ENCODE measurements at regions not wholly inside any gene's neighbourhood (a gene's known extent, or its start where the extent isn't known, plus 50 kb on each side); places are given as distances from the start of the nearest gene placed in this dataset.
"Not testable (repeated sequence)": the region's sequence is repeated elsewhere in the genome, so short reads cannot be mapped to it uniquely, and the experiment has no call there.

DNA sequence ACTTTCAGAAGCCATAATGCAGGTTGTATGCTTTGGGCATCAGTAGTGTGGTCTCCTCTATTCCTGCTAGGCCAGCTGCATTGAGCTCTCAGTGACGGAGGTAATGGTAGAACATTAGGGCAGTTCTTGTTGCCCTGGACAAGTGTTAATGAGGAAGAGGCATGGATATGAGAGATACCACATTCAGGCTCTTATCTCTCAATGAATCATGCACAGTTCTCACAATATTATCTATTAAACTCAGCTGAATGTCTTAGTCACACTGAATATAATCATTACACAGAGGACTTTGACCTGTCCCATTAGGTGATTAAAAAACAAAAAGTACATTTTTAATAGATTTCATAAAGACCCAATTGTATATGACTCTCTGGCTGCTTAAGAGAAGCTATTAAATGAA is 76.6 kb upstream of the SSBP2 start:
- Histone ChIP-seq H3K4me1 (ENCODE audit: insufficient read depth, low read length, poor library complexity, severe bottlenecking) (no peaks in the 10 kb centered on the region), H3K4me2 (ENCODE audit: low read length) (no peak overlapping the region), H2AFZ (ENCODE audit: low read length) (no peak overlapping the region), H3K36me3 (ENCODE audit: insufficient read depth, low read length) (no peaks in the 10 kb centered on the region), H4K20me1 (ENCODE audit: insufficient read depth, low read length) (no peaks in the 10 kb centered on the region), H3K27ac (ENCODE audit: low read depth, low read length, poor library complexity, severe bottlenecking) (no peak overlapping the region), H3K9me2 (ENCODE audit: insufficient read depth, low read length) (no peaks in the 10 kb centered on the region), H3K9me3 (ENCODE audit: low read length) (no peaks in the 10 kb centered on the region), H3K79me2 (ENCODE audit: insufficient read depth, low read depth, low read length) (no peaks in the 10 kb centered on the region), H3K4me3 (ENCODE audit: low read depth, low read length, poor library complexity, severe bottlenecking) (no peak overlapping the region)
- CTCF ChIA-PET (ENCODE audit: unreplicated experiment): no interaction called here
- TF ChIP-seq, protein P1, sequence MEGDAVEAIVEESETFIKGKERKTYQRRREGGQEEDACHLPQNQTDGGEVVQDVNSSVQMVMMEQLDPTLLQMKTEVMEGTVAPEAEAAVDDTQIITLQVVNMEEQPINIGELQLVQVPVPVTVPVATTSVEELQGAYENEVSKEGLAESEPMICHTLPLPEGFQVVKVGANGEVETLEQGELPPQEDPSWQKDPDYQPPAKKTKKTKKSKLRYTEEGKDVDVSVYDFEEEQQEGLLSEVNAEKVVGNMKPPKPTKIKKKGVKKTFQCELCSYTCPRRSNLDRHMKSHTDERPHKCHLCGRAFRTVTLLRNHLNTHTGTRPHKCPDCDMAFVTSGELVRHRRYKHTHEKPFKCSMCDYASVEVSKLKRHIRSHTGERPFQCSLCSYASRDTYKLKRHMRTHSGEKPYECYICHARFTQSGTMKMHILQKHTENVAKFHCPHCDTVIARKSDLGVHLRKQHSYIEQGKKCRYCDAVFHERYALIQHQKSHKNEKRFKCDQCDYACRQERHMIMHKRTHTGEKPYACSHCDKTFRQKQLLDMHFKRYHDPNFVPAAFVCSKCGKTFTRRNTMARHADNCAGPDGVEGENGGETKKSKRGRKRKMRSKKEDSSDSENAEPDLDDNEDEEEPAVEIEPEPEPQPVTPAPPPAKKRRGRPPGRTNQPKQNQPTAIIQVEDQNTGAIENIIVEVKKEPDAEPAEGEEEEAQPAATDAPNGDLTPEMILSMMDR (conservative IDR thresholded peaks at IDR 0.05; ENCODE audit: low read length): no peak
- TF ChIP-seq EZH2phosphoT487 (IDR thresholded peaks at IDR 0.05; ENCODE audit: borderline replicate concordance, low read depth, low read length): no peak
- BruUV-seq (replicated peaks): no TSS peak
- POLR2A ChIA-PET: interaction anchor here (0.7 to 1.2 kb wide), 3 partner anchors 11 to 30 kb away, joined by 3 to 7 read pairs (median 5); no protein-coding TSS in a partner anchor
- DNase-seq (ENCODE audit: low spot score): no peak
- intact Hi-C loops (cut with micrococcal nuclease; ENCODE audit: unreplicated experiment): no loop called here

DNA sequence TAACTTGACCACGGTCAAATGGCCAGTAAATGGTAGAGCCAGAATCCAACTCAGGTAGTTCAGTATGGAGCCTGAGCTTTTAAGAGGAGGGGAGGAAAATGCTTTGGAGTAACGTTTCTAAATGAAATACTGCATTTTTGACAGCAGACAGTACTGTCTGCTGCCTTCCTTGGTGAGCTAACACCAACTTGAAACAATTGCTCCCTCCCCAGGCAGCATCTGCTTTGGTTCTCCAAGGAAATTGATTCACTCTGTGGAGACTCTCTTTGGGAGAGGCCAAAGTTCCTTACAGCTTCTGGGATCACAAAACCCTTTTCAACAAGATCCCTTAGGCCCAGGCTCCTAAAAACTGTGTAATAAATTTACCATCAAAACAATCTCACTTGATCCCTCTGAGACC is 75.2 kb upstream of the SSBP2 start:
- BruUV-seq (replicated peaks): no TSS peak
- no peaks in the 10 kb centered on the region for H3K79me2 ChIP-seq (ENCODE audit: insufficient read depth, low read depth, low read length)
- ChIA-PET CTCF (ENCODE audit: unreplicated experiment) (no interaction called here), POLR2A (interaction anchor here (0.7 to 1.5 kb wide), 3 partner anchors 13 to 87 kb away, joined by 3 to 5 read pairs (median 3); no protein-coding TSS in a partner anchor)
- no peak overlapping the region for H3K4me2 ChIP-seq (ENCODE audit: low read length)
- H4K20me1 ChIP-seq (ENCODE audit: insufficient read depth, low read length): no peaks in the 10 kb centered on the region
- TF ChIP-seq, protein P1 (conservative IDR thresholded peaks at IDR 0.05; ENCODE audit: low read length): no peak
- TF ChIP-seq EZH2phosphoT487 (IDR thresholded peaks at IDR 0.05; ENCODE audit: borderline replicate concordance, low read depth, low read length): no peak
- H3K4me1 ChIP-seq (ENCODE audit: insufficient read depth, low read length, poor library complexity, severe bottlenecking): no peaks in the 10 kb centered on the region
- no peaks in the 10 kb centered on the region for H3K36me3 ChIP-seq (ENCODE audit: insufficient read depth, low read length)
- H3K27ac ChIP-seq (ENCODE audit: low read depth, low read length, poor library complexity, severe bottlenecking): no peak overlapping the region
- no peak for DNase-seq (ENCODE audit: low spot score)
- intact Hi-C loops (cut with micrococcal nuclease; ENCODE audit: unreplicated experiment): no loop called here
- H3K9me2 ChIP-seq (ENCODE audit: insufficient read depth, low read length): no peaks in the 10 kb centered on the region
- H3K4me3 ChIP-seq (ENCODE audit: low read depth, low read length, poor library complexity, severe bottlenecking): no peak overlapping the region
- H2AFZ ChIP-seq (ENCODE audit: low read length): no peak overlapping the region; the same call in 1 of the 2 replicates
- H3K9me3 ChIP-seq (ENCODE audit: low read length): no peaks in the 10 kb centered on the region

DNA sequence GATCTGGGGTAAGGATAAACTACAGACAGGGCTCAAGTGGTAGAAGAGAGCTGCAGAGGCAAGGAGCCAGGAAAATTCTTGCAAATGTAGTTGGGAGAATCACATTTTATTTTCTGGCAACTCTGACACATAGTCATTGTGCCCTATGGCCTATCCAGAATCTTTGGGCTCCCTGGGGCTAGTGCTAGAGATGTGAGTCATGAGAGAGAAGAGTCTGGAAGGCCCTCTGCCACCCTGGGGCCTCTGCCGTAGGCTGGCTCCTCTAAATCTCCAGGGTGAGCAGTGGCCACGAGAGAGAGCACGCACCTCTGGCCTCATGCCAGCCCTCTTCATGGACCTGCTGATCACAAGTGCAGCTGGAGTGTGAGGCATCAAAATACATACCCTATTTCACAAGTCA is 74.3 kb upstream of the SSBP2 start:
- no TSS peak for BruUV-seq (replicated peaks)
- H3K27ac ChIP-seq (ENCODE audit: low read depth, low read length, poor library complexity, severe bottlenecking): no peak overlapping the region
- TF ChIP-seq EZH2phosphoT487 (IDR thresholded peaks at IDR 0.05; ENCODE audit: borderline replicate concordance, low read depth, low read length): no peak
- TF ChIP-seq, protein P1 (conservative IDR thresholded peaks at IDR 0.05; ENCODE audit: low read length): no peak
- no peak for DNase-seq (ENCODE audit: low spot score)
- ChIA-PET CTCF (ENCODE audit: unreplicated experiment) (no interaction called here), POLR2A (interaction anchor here (0.6 to 1.5 kb wide), 3 partner anchors 12 to 46 kb away, joined by 3 to 5 read pairs (median 3); no protein-coding TSS in a partner anchor)
- H3K4me3 ChIP-seq (ENCODE audit: low read depth, low read length, poor library complexity, severe bottlenecking): no peak overlapping the region
- H3K79me2 ChIP-seq (ENCODE audit: insufficient read depth, low read depth, low read length): no peaks in the 10 kb centered on the region
- H4K20me1 ChIP-seq (ENCODE audit: insufficient read depth, low read length): no peaks in the 10 kb centered on the region
- intact Hi-C loops (cut with micrococcal nuclease; ENCODE audit: unreplicated experiment): no loop called here
- no peak overlapping the region for H3K4me2 ChIP-seq (ENCODE audit: low read length)
- no peak overlapping the region; the same call in 1 of the 2 replicates for H2AFZ ChIP-seq (ENCODE audit: low read length)
- no peaks in the 10 kb centered on the region for H3K36me3 ChIP-seq (ENCODE audit: insufficient read depth, low read length)
- no peaks in the 10 kb centered on the region for H3K9me2 ChIP-seq (ENCODE audit: insufficient read depth, low read length)
- H3K4me1 ChIP-seq (ENCODE audit: insufficient read depth, low read length, poor library complexity, severe bottlenecking): no peaks in the 10 kb centered on the region
- no peaks in the 10 kb centered on the region for H3K9me3 ChIP-seq (ENCODE audit: low read length)

DNA sequence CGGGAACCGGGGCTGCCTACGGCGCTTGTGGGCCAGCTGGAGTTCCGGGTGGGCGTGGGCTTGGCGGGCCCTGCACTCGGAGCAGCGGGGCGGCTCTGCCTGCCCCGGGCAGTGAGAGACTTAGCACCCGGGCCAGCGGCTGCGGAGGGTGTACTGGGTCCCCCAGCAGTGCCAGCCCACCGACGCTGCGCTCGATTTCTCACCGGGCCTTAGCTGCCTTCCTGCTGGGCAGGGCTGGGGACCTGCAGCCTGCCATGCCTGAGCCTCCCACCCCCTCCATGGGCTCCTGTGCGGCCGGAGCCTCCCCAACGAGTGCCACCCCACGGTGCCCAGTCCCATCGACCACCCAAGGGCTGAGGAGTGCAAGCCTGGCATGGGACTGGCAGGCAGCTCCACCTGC is 72.8 kb upstream of the SSBP2 start:
- H3K79me2 ChIP-seq (ENCODE audit: insufficient read depth, low read depth, low read length); H3K36me3 ChIP-seq (ENCODE audit: insufficient read depth, low read length); H3K9me2 ChIP-seq (ENCODE audit: insufficient read depth, low read length); DNase-seq (ENCODE audit: low spot score); BruUV-seq (replicated peaks); H2AFZ ChIP-seq (ENCODE audit: low read length); H4K20me1 ChIP-seq (ENCODE audit: insufficient read depth, low read length); H3K4me3 ChIP-seq (ENCODE audit: low read depth, low read length, poor library complexity, severe bottlenecking); H3K4me2 ChIP-seq (ENCODE audit: low read length); intact Hi-C loops (cut with micrococcal nuclease; ENCODE audit: unreplicated experiment); H3K27ac ChIP-seq (ENCODE audit: low read depth, low read length, poor library complexity, severe bottlenecking); CTCF ChIA-PET (ENCODE audit: unreplicated experiment); H3K9me3 ChIP-seq (ENCODE audit: low read length); H3K4me1 ChIP-seq (ENCODE audit: insufficient read depth, low read length, poor library complexity, severe bottlenecking): not testable (repeated sequence)
- POLR2A ChIA-PET: interaction anchor here (0.7 to 1.2 kb wide), 2 partner anchors 10 to 276 kb away, joined by 3 read pairs; no protein-coding TSS in a partner anchor
